GM23338 (cell line): ENCODE measurements at regions not wholly inside any gene's neighbourhood (a gene's known extent, or its start where the extent isn't known, plus 50 kb on each side); places are given as distances from the start of the nearest gene placed in this dataset.

Source experiments
- ATAC-seq: fragments of 200-7000 bp; cut with Tn5 transposase; 3 replicates; pipeline ENCODE4 v1.9.1; 2020
- DNase-seq: peaks from one replicate; pipeline ENCODE4 v3.0.0-alpha.2; 2015; ENCODE audit warnings: low spot score
- H2AFZ ChIP-seq: fragments of 200-600 bp; sonication (generic); 2 replicates; pipeline ENCODE4 v1.8.0; 2016; ENCODE audit warnings: antibody characterized with exemption, mild to moderate bottlenecking, moderate library complexity
- H3F3A ChIP-seq: fragments of 200-600 bp; sonication (generic); replicated peaks from 2 replicates; pipeline ENCODE4 v1.8.0; 2017; ENCODE audit warnings: antibody characterized with exemption, mixed run types, low read depth
- H3K27ac ChIP-seq: fragments of 200-600 bp; sonication (generic); 2 replicates; pipeline ENCODE4 v1.6.1; 2016; ENCODE audit warnings: low read depth
- H3K27me3 ChIP-seq: fragments of 200-600 bp; sonication (generic); 2 replicates; pipeline ENCODE4 v1.8.0; 2016; ENCODE audit warnings: mild to moderate bottlenecking, mixed run types, moderate library complexity; ENCODE audit not compliant: insufficient read depth
- H3K36me3 ChIP-seq: fragments of 200-600 bp; sonication (generic); 2 replicates; pipeline ENCODE4 v1.8.0; 2016; ENCODE audit warnings: mild to moderate bottlenecking; ENCODE audit not compliant: insufficient read depth
- H3K4me1 ChIP-seq: fragments of 200-600 bp; sonication (generic); 2 replicates; pipeline ENCODE4 v1.8.0; 2016; ENCODE audit warnings: mild to moderate bottlenecking, moderate library complexity; ENCODE audit not compliant: insufficient read depth
- H3K4me2 ChIP-seq: fragments of 200-600 bp; sonication (generic); 2 replicates; pipeline ENCODE4 v1.7.1; 2017; ENCODE audit warnings: mixed run types
- H3K4me3 ChIP-seq: fragments of 200-600 bp; sonication (generic); 2 replicates; pipeline ENCODE4 v1.6.1; 2016; ENCODE audit warnings: mixed run types
- H3K79me2 ChIP-seq: fragments of 200-600 bp; sonication (generic); replicated peaks from 2 replicates; pipeline ENCODE4 v1.8.0; 2017; ENCODE audit warnings: mild to moderate bottlenecking; ENCODE audit not compliant: insufficient read depth
- H3K9me2 ChIP-seq: fragments of 200-600 bp; sonication (generic); 2 replicates; pipeline ENCODE4 v1.8.0; 2017; ENCODE audit not compliant: insufficient read depth
- H4K20me1 ChIP-seq: fragments of 200-600 bp; sonication (generic); replicated peaks from 2 replicates; pipeline ENCODE4 v1.8.0; 2017; ENCODE audit warnings: mild to moderate bottlenecking; ENCODE audit not compliant: insufficient read depth
- H3K27ac Mint-ChIP-seq: 2 replicates; pipeline ENCODE4 v1.8.0; 2020; ENCODE audit warnings: inconsistent platforms, mild to moderate bottlenecking, moderate library complexity, mixed read lengths
- H3K27me3 Mint-ChIP-seq: 3 replicates; pipeline ENCODE4 v1.8.0; 2022; ENCODE audit warnings: low read depth, mild to moderate bottlenecking, moderate library complexity, mixed read lengths, inconsistent platforms; ENCODE audit not compliant: insufficient read depth, poor library complexity
- H3K36me3 Mint-ChIP-seq: 3 replicates; pipeline ENCODE4 v1.8.0; 2021; ENCODE audit warnings: low read depth, mild to moderate bottlenecking, inconsistent platforms, moderate library complexity, mixed read lengths
- H3K4me1 Mint-ChIP-seq: 3 replicates; pipeline ENCODE4 v1.8.0; 2020; ENCODE audit warnings: mild to moderate bottlenecking, inconsistent platforms, mixed read lengths
- H3K4me3 Mint-ChIP-seq: 3 replicates; pipeline ENCODE4 v1.8.0; 2021; ENCODE audit warnings: moderate library complexity, mild to moderate bottlenecking, inconsistent platforms, mixed read lengths
- H3K9me3 Mint-ChIP-seq: 3 replicates; pipeline ENCODE4 v1.8.0; 2020; ENCODE audit warnings: moderate library complexity, mild to moderate bottlenecking, inconsistent platforms, mixed read lengths
- CREB1 ChIP-seq: fragments of 250-450 bp; sonication (Bioruptor Pico); IDR thresholded peaks from 2 replicates; pipeline ENCODE4 v1.5.0; 2020; ENCODE audit warnings: low read depth, mild to moderate bottlenecking, moderate library complexity
- CTCF ChIP-seq, 2 experiments: fragments of 200-600 bp in 1 of 2; sonication (generic) in 1 of 2; conservative IDR thresholded peaks; 2 replicates each; pipeline versions ENCODE4 v1.5.1 to v1.6.1; 2016 to 2017; ENCODE audit warnings: antibody characterized with exemption in 2 of 2, low read depth in 2 of 2, mild to moderate bottlenecking in 2 of 2, moderate library complexity in 1 of 2
- ETS1 ChIP-seq: IDR thresholded peaks from 2 replicates; pipeline ENCODE4 v1.6.1; 2016; ENCODE audit warnings: antibody characterized with exemption
- EZH2 ChIP-seq: fragments of 200-600 bp; sonication (generic); IDR thresholded peaks from one replicate; pipeline ENCODE4 v1.8.0; 2017; ENCODE audit warnings: antibody characterized with exemption, mild to moderate bottlenecking, low read depth; ENCODE audit not compliant: unreplicated experiment
- EZH2phosphoT487 ChIP-seq: fragments of 200-600 bp; sonication (generic); IDR thresholded peaks from one replicate; pipeline ENCODE4 v1.8.1; 2018; ENCODE audit warnings: antibody characterized with exemption; ENCODE audit not compliant: unreplicated experiment
- JUNB ChIP-seq: IDR thresholded peaks from one replicate; pipeline ENCODE4 v1.6.1; 2016; ENCODE audit warnings: antibody characterized with exemption; ENCODE audit not compliant: unreplicated experiment
- NANOG ChIP-seq: IDR thresholded peaks from 2 replicates; pipeline ENCODE4 v1.6.1; 2016; ENCODE audit warnings: antibody characterized with exemption, borderline replicate concordance
- POLR2AphosphoS5 ChIP-seq: IDR thresholded peaks from 2 replicates; pipeline ENCODE4 v1.6.1; 2016; ENCODE audit warnings: antibody characterized with exemption, low read depth
- REST ChIP-seq: IDR thresholded peaks from one replicate; pipeline ENCODE4 v1.6.1; 2018; ENCODE audit warnings: antibody characterized with exemption; ENCODE audit not compliant: unreplicated experiment
- STAT1 ChIP-seq: IDR thresholded peaks from one replicate; pipeline ENCODE4 v1.6.1; 2016; ENCODE audit warnings: antibody characterized with exemption; ENCODE audit not compliant: unreplicated experiment
- ZNF114 ChIP-seq: fragments of 250-450 bp; sonication (Bioruptor Pico); IDR thresholded peaks from 2 replicates; pipeline ENCODE4 v1.5.0; 2020; ENCODE audit warnings: mild to moderate bottlenecking, moderate library complexity
- ZNF331 ChIP-seq: fragments of 250-450 bp; sonication (Bioruptor Pico); IDR thresholded peaks from 2 replicates; pipeline ENCODE4 v1.5.0; 2020; ENCODE audit warnings: low read depth, mild to moderate bottlenecking, moderate library complexity
- ZNF462 ChIP-seq: fragments of 250-450 bp; sonication (Bioruptor Pico); IDR thresholded peaks from 2 replicates; pipeline ENCODE4 v1.5.0; 2020; ENCODE audit warnings: mild to moderate bottlenecking, moderate library complexity

- no peak overlapping the region for H3K4me3 Mint-ChIP-seq
- Histone ChIP-seq H3K4me1 (no peaks in the 10 kb centered on the region), H3K27me3 (no peaks in the 10 kb centered on the region), H3F3A (no peaks in the 10 kb centered on the region), H3K4me3 (no peak overlapping the region), H3K79me2 (no peaks in the 10 kb centered on the region), H3K4me2 (no peak overlapping the region), H2AFZ (no peak overlapping the region), H4K20me1 (no peaks in the 10 kb centered on the region; the same call in 1 of the 2 replicates), H3K9me2 (no peaks in the 10 kb centered on the region), H3K27ac (no peak overlapping the region), H3K36me3 (peaks cover 19% of the 10 kb centered on the region; the same call in 1 of the 2 replicates)
- H3K27me3 Mint-ChIP-seq, result peaks cover 3% of the 10 kb centered on the region
- H3K9me3 Mint-ChIP-seq, result no peaks in the 10 kb centered on the region; the same call in 2 of the 3 replicates
- no peaks in the 10 kb centered on the region for H3K4me1 Mint-ChIP-seq
- peaks cover 42% of the 10 kb centered on the region for H3K36me3 Mint-ChIP-seq
- ATAC-seq (no peak), DNase-seq (no peak)
- TF ChIP-seq STAT1, result no peak
- TF ChIP-seq ZNF114 (CRISPR knock-in tag), result no peak
- TF ChIP-seq CTCF (conservative IDR thresholded peaks at IDR 0.05; ENCODE audit: low read depth in 2 of 2), result no peak
- TF ChIP-seq ZNF331 (CRISPR knock-in tag), result no peak
- no peak for TF ChIP-seq EZH2phosphoT487
- TF ChIP-seq EZH2, result no peak
- no peak for TF ChIP-seq POLR2AphosphoS5
- TF ChIP-seq JUNB, result no peak
- TF ChIP-seq NANOG, result no peak
- TF ChIP-seq ZNF462 (CRISPR knock-in tag), result no peak
- TF ChIP-seq REST, result no peak
- no peak for TF ChIP-seq ETS1
- no peak for TF ChIP-seq CREB1 (CRISPR knock-in tag)
- no peak overlapping the region for H3K27ac Mint-ChIP-seq
These were observed 189.8 kb downstream of the ELAVL2 start for GRCh38 chr9:23636199-23636598.
